Keratinocyte (primary cell): ENCODE measurements at regions not wholly inside any gene's neighbourhood (a gene's known extent, or its start where the extent isn't known, plus 50 kb on each side); places are given as distances from the start of the nearest gene placed in this dataset.

Experiments
- DNase-seq: peaks from one replicate; pipeline ENCODE4 v3.0.0-alpha.2; 2011; ENCODE audit warnings: low read depth, missing footprints, low spot score
- FAIRE-seq: peaks from 2 replicates; lab custom pipeline; 2011; peaks lifted over from hg19 to GRCh38; lab: Jason Lieb, UNC
- H2AFZ ChIP-seq: 2 replicates; pipeline ENCODE4 v1.6.0; 2012; ENCODE audit warnings: low read length, control low read depth, inconsistent platforms; ENCODE audit not compliant: control insufficient read depth
- H3K27ac ChIP-seq: 2 replicates; pipeline ENCODE4 v1.5.1; 2011; ENCODE audit warnings: low read length; ENCODE audit not compliant: control insufficient read depth, insufficient read depth
- H3K27me3 ChIP-seq: 3 replicates; pipeline ENCODE4 v1.6.0; 2011; ENCODE audit warnings: low read length; ENCODE audit not compliant: control insufficient read depth, insufficient read depth; ENCODE audit errors: extremely low read depth
- H3K36me3 ChIP-seq, 2 experiments: 2 replicates in 1 of 2; 3 replicates in 1 of 2; pipeline ENCODE4 v1.5.1; 2011; ENCODE audit warnings: low read length in 2 of 2, mild to moderate bottlenecking in 1 of 2; ENCODE audit not compliant: control insufficient read depth in 2 of 2, insufficient read depth in 2 of 2; ENCODE audit errors: extremely low read depth in 1 of 2
- H3K4me1 ChIP-seq: 3 replicates; pipeline ENCODE4 v1.5.1; 2011; ENCODE audit warnings: low read length; ENCODE audit not compliant: control insufficient read depth, insufficient read depth; ENCODE audit errors: extremely low read depth
- H3K4me2 ChIP-seq: 3 replicates; pipeline ENCODE4 v1.6.0; 2011; ENCODE audit warnings: low read depth, low read length; ENCODE audit not compliant: control insufficient read depth, insufficient read depth; ENCODE audit errors: extremely low read depth
- H3K4me3 ChIP-seq, 3 experiments: fragments of 200-600 bp in 1 of 3; sonication (generic) in 1 of 3; 2 replicates in 2 of 3; 3 replicates in 1 of 3; pipeline ENCODE4 v1.5.1; 2011 to 2016; ENCODE audit warnings: low read length in 3 of 3, mild to moderate bottlenecking in 3 of 3, control low read depth in 2 of 3, inconsistent platforms in 1 of 3, low read depth in 1 of 3, mixed read lengths in 1 of 3, mixed run types in 1 of 3, moderate library complexity in 1 of 3; ENCODE audit not compliant: control insufficient read depth in 2 of 3, insufficient read depth in 2 of 3; ENCODE audit errors: extremely low read depth in 1 of 3
- H3K79me2 ChIP-seq: 2 replicates; pipeline ENCODE4 v1.6.0; 2012; ENCODE audit warnings: low read length; ENCODE audit not compliant: control insufficient read depth, insufficient read depth
- H3K9ac ChIP-seq: 3 replicates; pipeline ENCODE4 v1.6.0; 2011; ENCODE audit warnings: low read length; ENCODE audit not compliant: control insufficient read depth, insufficient read depth; ENCODE audit errors: extremely low read depth
- H3K9me1 ChIP-seq: 3 replicates; pipeline ENCODE4 v1.6.0; 2011; ENCODE audit warnings: low read length; ENCODE audit not compliant: control insufficient read depth, insufficient read depth; ENCODE audit errors: extremely low read depth
- H3K9me3 ChIP-seq: 2 replicates; pipeline ENCODE4 v1.5.1; 2012; ENCODE audit warnings: low read depth, low read length; ENCODE audit not compliant: control insufficient read depth
- H4K20me1 ChIP-seq: 3 replicates; pipeline ENCODE4 v1.6.0; 2011; ENCODE audit warnings: low read length; ENCODE audit not compliant: control insufficient read depth, insufficient read depth; ENCODE audit errors: extremely low read depth
- EZH2 ChIP-seq: IDR thresholded peaks from one replicate; pipeline ENCODE4 v1.6.1; 2012; ENCODE audit warnings: inconsistent platforms, mild to moderate bottlenecking, low read length, moderate library complexity
- dilution Hi-C: fragments of 300-500 bp; cut with MboI; formaldehyde crosslinking; loops from one replicate; pipeline ENCODE4 v1.7.0; 2020; ENCODE audit warnings: low sequenced_read_pairs; ENCODE audit not compliant: extremely low pct_ligation_motif_present
- TF ChIP-seq, protein P1 (sequence below), 3 experiments: IDR thresholded peaks in 1 of 3; conservative IDR thresholded peaks in 1 of 3; optimal IDR thresholded peaks in 1 of 3; 2 replicates in 2 of 3; 3 replicates in 1 of 3; pipeline versions ENCODE3 to v1.5.1; 2011; ENCODE audit warnings: low read length in 3 of 3, mild to moderate bottlenecking in 3 of 3, moderate library complexity in 2 of 3, control low read depth in 1 of 3, inconsistent platforms in 1 of 3; ENCODE audit not compliant: insufficient read depth in 2 of 3; ENCODE audit errors: extremely low read depth in 1 of 3

DNA sequence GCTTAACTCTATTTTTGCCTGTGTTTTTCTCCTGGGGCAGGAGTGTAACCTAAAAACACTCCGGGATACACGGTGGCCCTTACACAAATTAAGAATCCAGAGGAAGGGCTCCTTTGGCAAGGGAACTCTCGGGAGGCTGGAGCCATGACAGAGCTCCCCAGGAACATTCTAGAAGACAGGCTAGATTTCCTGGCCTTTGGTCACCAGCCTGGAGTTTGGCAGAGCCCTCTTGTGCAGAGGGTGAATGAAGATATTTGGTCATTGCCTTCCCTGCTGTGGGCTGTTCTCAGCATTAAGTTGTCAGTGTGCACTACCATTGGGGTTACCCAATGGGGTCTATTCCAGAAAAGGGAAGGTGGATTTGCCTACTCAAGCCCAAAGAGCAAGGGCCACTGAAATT lies 53.8 kb upstream of the LNX1 start:
- DNase-seq = no peak
- dilution Hi-C loops = no loop called here
- Histone ChIP-seq H4K20me1 (no peaks in the 10 kb centered on the region), H3K4me3 (no peak overlapping the region), H3K4me1 (peaks cover 8% of the 10 kb centered on the region), H3K79me2 (no peaks in the 10 kb centered on the region), H3K27ac (no peak overlapping the region), H3K9me3 (no peaks in the 10 kb centered on the region), H3K4me2 (peak overlapping the region; percentile 34), H3K36me3 (no peaks in the 10 kb centered on the region), H3K9ac (no peak overlapping the region), H3K9me1 (no peaks in the 10 kb centered on the region), H3K27me3 (no peaks in the 10 kb centered on the region), H2AFZ (peak overlapping the region; percentile 82)
- TF ChIP-seq, protein P1, sequence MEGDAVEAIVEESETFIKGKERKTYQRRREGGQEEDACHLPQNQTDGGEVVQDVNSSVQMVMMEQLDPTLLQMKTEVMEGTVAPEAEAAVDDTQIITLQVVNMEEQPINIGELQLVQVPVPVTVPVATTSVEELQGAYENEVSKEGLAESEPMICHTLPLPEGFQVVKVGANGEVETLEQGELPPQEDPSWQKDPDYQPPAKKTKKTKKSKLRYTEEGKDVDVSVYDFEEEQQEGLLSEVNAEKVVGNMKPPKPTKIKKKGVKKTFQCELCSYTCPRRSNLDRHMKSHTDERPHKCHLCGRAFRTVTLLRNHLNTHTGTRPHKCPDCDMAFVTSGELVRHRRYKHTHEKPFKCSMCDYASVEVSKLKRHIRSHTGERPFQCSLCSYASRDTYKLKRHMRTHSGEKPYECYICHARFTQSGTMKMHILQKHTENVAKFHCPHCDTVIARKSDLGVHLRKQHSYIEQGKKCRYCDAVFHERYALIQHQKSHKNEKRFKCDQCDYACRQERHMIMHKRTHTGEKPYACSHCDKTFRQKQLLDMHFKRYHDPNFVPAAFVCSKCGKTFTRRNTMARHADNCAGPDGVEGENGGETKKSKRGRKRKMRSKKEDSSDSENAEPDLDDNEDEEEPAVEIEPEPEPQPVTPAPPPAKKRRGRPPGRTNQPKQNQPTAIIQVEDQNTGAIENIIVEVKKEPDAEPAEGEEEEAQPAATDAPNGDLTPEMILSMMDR (optimal IDR thresholded peaks at IDR 0.05 in 1 of 3, IDR thresholded peaks at IDR 0.05 in 1 of 3, conservative IDR thresholded peaks at IDR 0.05 in 1 of 3; ENCODE audit: extremely low read depth in 1 of 3, insufficient read depth in 2 of 3, low read length in 3 of 3) = no peak
- no peak for TF ChIP-seq EZH2
- FAIRE-seq = no peak

- no peak overlapping the region for H3K27ac ChIP-seq
- H3K27me3 ChIP-seq = no peaks in the 10 kb centered on the region
- FAIRE-seq (peak; percentile 81), DNase-seq (no peak)
- no peaks in the 10 kb centered on the region for H4K20me1 ChIP-seq
- H2AFZ ChIP-seq = peak overlapping the region; percentile 82
- H3K36me3 ChIP-seq = no peaks in the 10 kb centered on the region
- no peak overlapping the region for H3K9ac ChIP-seq
- no peaks in the 10 kb centered on the region for H3K9me1 ChIP-seq
- no peak for TF ChIP-seq EZH2
- TF ChIP-seq, protein P1 (optimal IDR thresholded peaks at IDR 0.05 in 1 of 3, IDR thresholded peaks at IDR 0.05 in 1 of 3, conservative IDR thresholded peaks at IDR 0.05 in 1 of 3; ENCODE audit: extremely low read depth in 1 of 3, insufficient read depth in 2 of 3, low read length in 3 of 3) = no peak
- H3K9me3 ChIP-seq = no peaks in the 10 kb centered on the region
- no peak overlapping the region for H3K4me3 ChIP-seq
- no peaks in the 10 kb centered on the region for H3K79me2 ChIP-seq
- peaks cover 8% of the 10 kb centered on the region for H3K4me1 ChIP-seq
- H3K4me2 ChIP-seq = peak overlapping the region; percentile 34
- dilution Hi-C loops = no loop called here
These were observed 53.3 kb upstream of the LNX1 start for GRCh38 chr4:53644607-53645006.
